ENCODE measurements at regions not wholly inside any gene's neighbourhood (a gene's known extent, or its start where the extent isn't known, plus 50 kb on each side); places are given as distances from the start of the nearest gene placed in this dataset.
"Not testable (repeated sequence)": the region's sequence is repeated elsewhere in the genome, so short reads cannot be mapped to it uniquely, and the experiment has no call there.

- no peak for TF ChIP-seq Cebpa-rat (IDR thresholded peaks at IDR 0.05)
- Histone ChIP-seq H3K4me2 (no peak overlapping the region), H3K4me1 (peaks cover 0 to 7% (median 0%) of the 10 kb centered on the region in 10 experiments; a peak in 2 of 20 replicates), H3K36me3 (no peaks in the 10 kb centered on the region), H4K20me1 (no peaks in the 10 kb centered on the region), H3K9me3 (replicated peaks in 1 of 11) (no peaks in the 10 kb centered on the region), H3K27ac (no peak overlapping the region), H3K4me3 (no peak overlapping the region), H3K27me3 (no peaks in the 10 kb centered on the region), H3K9ac (no peak overlapping the region)
Measured at GRCh38 chr9:115804206-115804605, 349.4 kb upstream of the PAPPA start.

GRCh38 chr9:115808108-115808507 is 345.5 kb upstream of the PAPPA start:
- no peak for TF ChIP-seq Cebpa-rat (IDR thresholded peaks at IDR 0.05)
- Histone ChIP-seq H3K4me2 (peak overlapping the region in 2 of 11 experiments; percentile 14 to 26; a peak in 3 of 22 replicates), H3K9me3 (replicated peaks in 1 of 11) (no peaks in the 10 kb centered on the region), H3K36me3 (no peaks in the 10 kb centered on the region), H3K27ac (no peak overlapping the region), H3K4me1 (peaks cover 0 to 7% (median 0%) of the 10 kb centered on the region in 10 experiments; a peak in 2 of 20 replicates), H3K9ac (no peak overlapping the region), H4K20me1 (no peaks in the 10 kb centered on the region), H3K4me3 (no peak overlapping the region), H3K27me3 (no peaks in the 10 kb centered on the region)

- Histone ChIP-seq H3K36me3 (no peaks in the 10 kb centered on the region), H3K4me3 (no peak overlapping the region), H3K4me1 (peaks cover 0 to 7% (median 0%) of the 10 kb centered on the region in 10 experiments; a peak in 2 of 20 replicates), H3K4me2 (peak overlapping the region in 2 of 11 experiments; percentile 14 to 26; a peak in 2 of 22 replicates), H3K9ac (no peak overlapping the region), H3K27ac (no peak overlapping the region), H4K20me1 (no peaks in the 10 kb centered on the region), H3K27me3 (no peaks in the 10 kb centered on the region), H3K9me3 (replicated peaks in 1 of 11) (no peaks in the 10 kb centered on the region)
- no peak for TF ChIP-seq Cebpa-rat (IDR thresholded peaks at IDR 0.05)
Measured at GRCh38 chr9:115808695-115809094, 344.9 kb upstream of the PAPPA start.

- TF ChIP-seq Cebpa-rat (IDR thresholded peaks at IDR 0.05) = no peak
- Histone ChIP-seq H3K27me3 (no peaks in the 10 kb centered on the region), H3K36me3 (no peaks in the 10 kb centered on the region), H4K20me1 (no peaks in the 10 kb centered on the region), H3K4me3 (no peak overlapping the region), H3K4me2 (no peak overlapping the region), H3K27ac (no peak overlapping the region), H3K9me3 (replicated peaks in 1 of 11) (0 out of 22 replicates have a peak, but pooled peaks cover 0 to 4% (median 0%) of the 10 kb centered on the region in 11 experiments), H3K9ac (no peak overlapping the region), H3K4me1 (peaks cover 0 to 7% (median 0%) of the 10 kb centered on the region in 10 experiments; a peak in 2 of 20 replicates)
Measured at GRCh38 chr9:115810166-115810565, 343.4 kb upstream of the PAPPA start.

GRCh38 chr9:115814081-115814480 is 339.5 kb upstream of the PAPPA start:
- Histone ChIP-seq H3K9ac (no peak overlapping the region), H3K27ac (no peak overlapping the region), H4K20me1 (no peaks in the 10 kb centered on the region), H3K4me3 (no peak overlapping the region), H3K4me2 (no peak overlapping the region), H3K4me1 (no peaks in the 10 kb centered on the region), H3K36me3 (no peaks in the 10 kb centered on the region), H3K27me3 (no peaks in the 10 kb centered on the region), H3K9me3 (replicated peaks in 1 of 11) (0 out of 22 replicates have a peak, but pooled peaks cover 0 to 4% (median 0%) of the 10 kb centered on the region in 11 experiments)
- no peak for TF ChIP-seq Cebpa-rat (IDR thresholded peaks at IDR 0.05)

- Histone ChIP-seq H4K20me1 (no peaks in the 10 kb centered on the region), H3K27ac (no peak overlapping the region), H3K36me3 (no peaks in the 10 kb centered on the region), H3K4me2 (no peak overlapping the region), H3K9me3 (replicated peaks in 1 of 11) (0 out of 22 replicates have a peak, but pooled peaks cover 0 to 4% (median 0%) of the 10 kb centered on the region in 11 experiments), H3K27me3 (no peaks in the 10 kb centered on the region), H3K4me3 (no peak overlapping the region), H3K4me1 (no peaks in the 10 kb centered on the region), H3K9ac (no peak overlapping the region)
- TF ChIP-seq Cebpa-rat (IDR thresholded peaks at IDR 0.05) = no peak
Measured at GRCh38 chr9:115815786-115816185, 337.8 kb upstream of the PAPPA start.

GRCh38 chr9:115818651-115819050 is 334.9 kb upstream of the PAPPA start:
- not testable (repeated sequence) for H3K9ac ChIP-seq, H3K4me2 ChIP-seq, H3K36me3 ChIP-seq, H3K4me3 ChIP-seq, H3K27ac ChIP-seq, H3K27me3 ChIP-seq, H4K20me1 ChIP-seq, H3K4me1 ChIP-seq
- H3K9me3 ChIP-seq (replicated peaks in 1 of 11) = peaks cover 4 to 10% (median 6%) of the 10 kb centered on the region in 11 experiments; a peak in 21 of 22 replicates

GRCh38 chr9:115832031-115832430 is 321.6 kb upstream of the PAPPA start:
- Histone ChIP-seq H3K4me2 (no peak overlapping the region), H3K4me3 (no peak overlapping the region), H4K20me1 (no peaks in the 10 kb centered on the region), H3K27ac (no peak overlapping the region), H3K27me3 (no peaks in the 10 kb centered on the region), H3K9ac (no peak overlapping the region), H3K9me3 (replicated peaks in 1 of 11) (peaks cover 0 to 5% (median 0%) of the 10 kb centered on the region in 11 experiments; a peak in 2 of 22 replicates), H3K36me3 (no peaks in the 10 kb centered on the region), H3K4me1 (no peaks in the 10 kb centered on the region)
- no peak for TF ChIP-seq Cebpa-rat (IDR thresholded peaks at IDR 0.05)

- no peak for TF ChIP-seq Cebpa-rat (IDR thresholded peaks at IDR 0.05)
- Histone ChIP-seq H3K4me2 (peak overlapping the region in 4 of 11 experiments; percentile 2 to 22 (median 12); a peak in 5 of 22 replicates), H3K4me3 (no peak overlapping the region)
Measured at GRCh38 chr9:115837618-115838017, 316.0 kb upstream of the PAPPA start.

GRCh38 chr9:115838417-115838816 is 315.2 kb upstream of the PAPPA start:
- no peak for TF ChIP-seq Cebpa-rat (IDR thresholded peaks at IDR 0.05)
- Histone ChIP-seq H3K9ac (no peak overlapping the region), H3K4me1 (peaks cover 0 to 5% (median 0%) of the 10 kb centered on the region in 10 experiments; a peak in 2 of 20 replicates), H3K4me2 (no peak overlapping the region), H3K9me3 (replicated peaks in 1 of 11) (no peaks in the 10 kb centered on the region), H3K36me3 (no peaks in the 10 kb centered on the region), H3K27me3 (no peaks in the 10 kb centered on the region), H3K27ac (no peak overlapping the region), H4K20me1 (no peaks in the 10 kb centered on the region), H3K4me3 (no peak overlapping the region)

More at GRCh38 chr9:115837618-115838017, 316.0 kb upstream of the PAPPA start:
- Histone ChIP-seq H3K27ac (no peak overlapping the region), H4K20me1 (no peaks in the 10 kb centered on the region), H3K9ac (no peak overlapping the region), H3K27me3 (no peaks in the 10 kb centered on the region), H3K4me1 (peaks cover 0 to 5% (median 0%) of the 10 kb centered on the region in 10 experiments; a peak in 2 of 20 replicates), H3K9me3 (replicated peaks in 1 of 11) (no peaks in the 10 kb centered on the region), H3K36me3 (no peaks in the 10 kb centered on the region)

- not testable (repeated sequence) for H3K9ac ChIP-seq, H3K4me2 ChIP-seq, H3K4me3 ChIP-seq
Measured at GRCh38 chr9:115844433-115844832, 309.2 kb upstream of the PAPPA start.

More at GRCh38 chr9:115844433-115844832, 309.2 kb upstream of the PAPPA start:
- not testable (repeated sequence) for H3K27me3 ChIP-seq; H3K27ac ChIP-seq; H3K36me3 ChIP-seq; H3K9me3 ChIP-seq (replicated peaks in 1 of 11); H3K4me1 ChIP-seq; H4K20me1 ChIP-seq

Measured in BLaER1 treated with 17β-estradiol and CSF1 and Interleukin-3, amounts not matched to agents 10 nM and 100 nM (cell line).